ENCODE measurements at regions not wholly inside any gene's neighbourhood (a gene's known extent, or its start where the extent isn't known, plus 50 kb on each side); places are given as distances from the start of the nearest gene placed in this dataset.

DNA sequence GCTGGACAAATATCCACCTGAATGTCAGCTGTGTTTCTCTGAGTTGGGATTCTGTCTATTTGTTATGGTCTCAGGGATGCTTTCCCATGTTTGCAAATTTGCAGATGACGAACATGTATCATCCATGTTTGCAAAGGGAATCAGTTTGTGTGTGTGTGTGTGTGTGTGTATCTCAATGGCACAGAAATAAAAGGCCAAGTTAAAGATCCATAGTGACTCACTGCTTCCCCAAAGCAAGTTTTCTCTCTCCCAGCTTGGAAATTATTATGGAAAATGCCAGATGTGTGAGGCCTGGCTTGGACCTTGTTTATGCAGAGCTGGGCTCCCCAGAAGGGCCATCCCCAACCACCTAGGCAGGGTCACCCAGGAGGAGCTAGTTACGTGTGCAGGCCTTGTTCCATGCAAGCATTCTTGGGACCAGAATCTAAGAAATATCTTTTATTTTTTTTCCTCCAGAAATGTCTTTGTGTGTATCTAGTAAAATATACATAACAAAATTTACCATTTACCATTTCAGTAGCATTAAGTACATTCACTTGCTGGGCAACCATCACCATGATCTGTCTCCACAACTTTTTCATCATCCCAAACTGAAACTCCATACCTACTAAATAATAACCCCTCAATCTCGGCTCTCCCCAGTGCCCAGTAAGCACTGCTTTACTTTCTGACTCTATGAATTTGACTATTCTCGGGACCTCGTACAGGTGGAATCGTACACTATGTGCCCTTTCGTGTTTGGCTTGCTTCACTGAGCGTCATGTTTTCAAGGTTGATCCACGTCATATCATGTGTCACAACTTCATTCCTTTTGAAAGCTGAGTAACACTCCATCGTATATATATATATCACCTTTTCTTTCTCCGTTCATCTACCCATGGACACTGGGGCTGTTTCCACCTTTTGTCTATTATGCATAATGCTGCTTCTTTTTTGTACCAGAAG, 56.6 kb upstream of the WNT7B start:
- TF ChIP-seq POLR2AphosphoS5 (IDR thresholded peaks at IDR 0.05; ENCODE audit: low read depth, low read length) (no peak), POLR2A (IDR thresholded peaks at IDR 0.05; ENCODE audit: low read depth, low read length) (no peak), TAF1 (IDR thresholded peaks at IDR 0.05; ENCODE audit: borderline replicate concordance, low read depth, low read length) (no peak)

All from GM12892 (cell line).